SK-N-SH treated with all-trans-retinoic acid at 6 μM for 48 hours (cell line): ENCODE measurements at regions not wholly inside any gene's neighbourhood (a gene's known extent, or its start where the extent isn't known, plus 50 kb on each side); places are given as distances from the start of the nearest gene placed in this dataset.

Source experiments
- ATAC-seq: fragments of 200-7000 bp; cut with Tn5 transposase; 3 replicates; pipeline ENCODE4 v1.9.1; 2020; ENCODE audit warnings: mild to moderate bottlenecking, moderate library complexity
- BACH2 ChIP-seq: fragments of 250-450 bp; sonication (Bioruptor Pico); IDR thresholded peaks from 2 replicates; pipeline ENCODE4 v1.9.0; 2021; ENCODE audit warnings: mild to moderate bottlenecking, borderline replicate concordance
- CREB5 ChIP-seq: fragments of 250-450 bp; sonication (Bioruptor Pico); IDR thresholded peaks from 2 replicates; pipeline ENCODE4 v1.5.1; 2020; ENCODE audit warnings: low read depth, mild to moderate bottlenecking, moderate library complexity
- CSDC2 ChIP-seq: fragments of 250-450 bp; sonication (Bioruptor Pico); IDR thresholded peaks from 2 replicates; pipeline ENCODE4 v1.5.0; 2020; ENCODE audit warnings: mild to moderate bottlenecking, moderate library complexity
- CSRNP3 ChIP-seq: fragments of 250-450 bp; sonication (Bioruptor Pico); IDR thresholded peaks from 2 replicates; pipeline ENCODE4 v1.5.1; 2021; ENCODE audit warnings: mild to moderate bottlenecking, moderate library complexity
- ESRRG ChIP-seq: fragments of 250-450 bp; sonication (Bioruptor Pico); IDR thresholded peaks from 2 replicates; pipeline ENCODE4 v1.6.1; 2021; ENCODE audit warnings: mild to moderate bottlenecking
- GLIS3 ChIP-seq: fragments of 250-450 bp; sonication (Bioruptor Pico); IDR thresholded peaks from 2 replicates; pipeline ENCODE4 v1.5.0; 2020; ENCODE audit warnings: mild to moderate bottlenecking, moderate library complexity
- ISL1 ChIP-seq: fragments of 250-450 bp; sonication (Bioruptor Pico); IDR thresholded peaks from 2 replicates; pipeline ENCODE4 v2.1.2; 2022; ENCODE audit warnings: mild to moderate bottlenecking, moderate library complexity
- OSR1 ChIP-seq: fragments of 250-450 bp; sonication (Bioruptor Pico); IDR thresholded peaks from 2 replicates; pipeline ENCODE4 v1.8.0; 2022; ENCODE audit warnings: moderate library complexity, mild to moderate bottlenecking, inconsistent platforms
- POU6F1 ChIP-seq: fragments of 250-450 bp; sonication (Bioruptor Pico); IDR thresholded peaks from 2 replicates; pipeline ENCODE4 v1.8.0; 2021; ENCODE audit warnings: low read depth, mild to moderate bottlenecking, moderate library complexity, borderline replicate concordance
- PPARA ChIP-seq: fragments of 250-450 bp; sonication (Bioruptor Pico); IDR thresholded peaks from 2 replicates; pipeline ENCODE4 v1.5.0; 2020; ENCODE audit warnings: mild to moderate bottlenecking, borderline replicate concordance
- RARB ChIP-seq: fragments of 250-450 bp; sonication (Bioruptor Pico); IDR thresholded peaks from 2 replicates; pipeline ENCODE4 v1.8.0; 2021; ENCODE audit warnings: mild to moderate bottlenecking, moderate library complexity
- SNAI2 ChIP-seq: fragments of 250-450 bp; sonication (Bioruptor Pico); IDR thresholded peaks from 2 replicates; pipeline ENCODE4 v1.5.0; 2020; ENCODE audit warnings: mild to moderate bottlenecking, moderate library complexity
- TCF4 ChIP-seq: fragments of 250-450 bp; sonication (Bioruptor Pico); IDR thresholded peaks from 2 replicates; pipeline ENCODE4 v1.8.0; 2021; ENCODE audit warnings: mild to moderate bottlenecking, moderate library complexity, borderline replicate concordance
- TOX ChIP-seq: fragments of 250-450 bp; sonication (Bioruptor Pico); IDR thresholded peaks from 2 replicates; pipeline ENCODE4 v1.8.0; 2021; ENCODE audit warnings: mild to moderate bottlenecking, moderate library complexity, borderline replicate concordance
- TSHZ2 ChIP-seq: fragments of 250-450 bp; sonication (Bioruptor Pico); IDR thresholded peaks from 2 replicates; pipeline ENCODE4 v1.5.0; 2020; ENCODE audit warnings: mild to moderate bottlenecking, moderate library complexity
- ZFP3 ChIP-seq: fragments of 250-450 bp; sonication (Bioruptor Pico); IDR thresholded peaks from 2 replicates; pipeline ENCODE4 v1.5.0; 2020; ENCODE audit warnings: mild to moderate bottlenecking, moderate library complexity
- ZFP30 ChIP-seq: fragments of 450-650 bp; formaldehyde crosslinking; IDR thresholded peaks from 2 replicates; pipeline ENCODE4 v1.5.0; 2022; ENCODE audit warnings: mild to moderate bottlenecking, moderate library complexity
- ZNF565 ChIP-seq: fragments of 450-650 bp; formaldehyde crosslinking; conservative IDR thresholded peaks from 2 replicates; pipeline ENCODE4 v1.5.0; 2020; ENCODE audit warnings: low read depth, mild to moderate bottlenecking, moderate library complexity
- ZNF70 ChIP-seq: fragments of 450-650 bp; formaldehyde crosslinking; IDR thresholded peaks from 2 replicates; pipeline ENCODE4 v1.5.0; 2020; ENCODE audit warnings: mild to moderate bottlenecking, moderate library complexity
- ZNF8 ChIP-seq: fragments of 450-650 bp; formaldehyde crosslinking; IDR thresholded peaks from 2 replicates; pipeline ENCODE4 v1.5.0; 2020; ENCODE audit warnings: mild to moderate bottlenecking, moderate library complexity

GRCh38 chr3:109922856-109923255 is 585.5 kb upstream of the DPPA4 start:
- TF ChIP-seq POU6F1 (CRISPR knock-in tag): no peak
- no peak for TF ChIP-seq ISL1 (CRISPR knock-in tag)
- no peak for TF ChIP-seq TCF4 (CRISPR knock-in tag)
- no peak for TF ChIP-seq ZNF8 (CRISPR knock-in tag)
- TF ChIP-seq RARB: no peak
- TF ChIP-seq PPARA: no peak
- TF ChIP-seq TSHZ2 (CRISPR knock-in tag): no peak
- no peak for TF ChIP-seq OSR1
- no peak for TF ChIP-seq BACH2
- TF ChIP-seq GLIS3: no peak
- TF ChIP-seq ZNF70 (CRISPR knock-in tag): no peak
- TF ChIP-seq TOX (CRISPR knock-in tag): no peak
- no peak for TF ChIP-seq ZFP3
- no peak for TF ChIP-seq SNAI2
- TF ChIP-seq CSRNP3 (CRISPR knock-in tag): no peak
- TF ChIP-seq ZNF565 (CRISPR knock-in tag): no peak
- TF ChIP-seq CSDC2 (CRISPR knock-in tag): no peak
- no peak for TF ChIP-seq ESRRG (CRISPR knock-in tag)
- no peak for TF ChIP-seq CREB5 (CRISPR knock-in tag)

GRCh38 chr3:109923431-109923830 is 586.1 kb upstream of the DPPA4 start:
- TF ChIP-seq RARB (no peak), ZNF565 (CRISPR knock-in tag) (no peak), TOX (CRISPR knock-in tag) (no peak), ZFP3 (no peak), CREB5 (CRISPR knock-in tag) (no peak), ZNF8 (CRISPR knock-in tag) (no peak), CSRNP3 (CRISPR knock-in tag) (no peak), ZFP30 (CRISPR knock-in tag) (no peak)
- ATAC-seq: no peak

More at GRCh38 chr3:109922856-109923255, 585.5 kb upstream of the DPPA4 start:
- ATAC-seq: peak; percentile 13; the same call in 1 of the 3 replicates

GRCh38 chr3:109924196-109924595 is 586.9 kb upstream of the DPPA4 start:
- no peak for TF ChIP-seq TSHZ2 (CRISPR knock-in tag)
- ATAC-seq: no peak
